NCI-H345 (cell line): ENCODE measurements at regions not wholly inside any gene's neighbourhood (a gene's known extent, or its start where the extent isn't known, plus 50 kb on each side); places are given as distances from the start of the nearest gene placed in this dataset.
A peak's percentile ranks its signal among the peaks of the same experiment; 100 is the strongest.

Experiments used
- DNase-seq: peaks from one replicate; lab custom pipeline; 2025; lab: John Stamatoyannopoulos, UW

DNA sequence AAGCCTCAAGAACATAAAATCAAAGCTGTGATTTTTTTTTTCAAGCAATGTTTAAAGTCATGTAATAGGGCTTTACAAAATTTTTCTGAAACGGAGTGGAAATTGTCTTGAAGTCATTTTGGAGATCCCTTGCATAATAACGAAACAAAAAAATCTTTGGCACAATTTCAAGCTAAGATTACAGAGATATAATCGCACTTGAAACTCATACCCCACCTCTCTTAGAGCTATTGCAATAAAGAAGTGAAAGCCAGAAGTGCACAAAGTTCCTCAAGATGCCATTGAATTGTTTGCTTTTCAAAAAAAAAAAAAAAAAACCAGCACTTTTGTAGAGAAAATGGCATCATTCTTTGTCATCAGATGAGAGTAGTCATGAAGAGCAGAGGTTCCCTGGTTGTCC is 152.3 kb downstream of the PAX3 start:
- DNase-seq, result no peak

DNA sequence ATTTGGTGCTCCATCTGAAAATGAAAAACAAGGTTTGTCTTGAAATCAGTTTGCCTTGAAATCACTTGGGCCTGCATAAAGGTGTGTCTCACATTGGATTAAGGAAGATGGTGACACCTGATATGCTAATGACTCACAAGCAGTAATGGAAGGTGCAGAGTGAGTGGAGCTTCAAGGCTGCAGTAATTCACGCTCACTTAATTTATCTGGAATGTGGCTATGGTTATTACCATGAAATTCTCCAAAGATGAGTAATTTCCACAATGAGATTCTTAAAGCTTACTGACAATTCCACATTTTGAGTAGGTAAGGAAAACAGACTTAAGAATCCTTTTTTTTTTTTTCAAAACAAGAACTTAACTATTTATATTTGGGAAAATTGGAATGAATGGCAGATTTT is 156.8 kb downstream of the PAX3 start:
- no peak for DNase-seq

DNA sequence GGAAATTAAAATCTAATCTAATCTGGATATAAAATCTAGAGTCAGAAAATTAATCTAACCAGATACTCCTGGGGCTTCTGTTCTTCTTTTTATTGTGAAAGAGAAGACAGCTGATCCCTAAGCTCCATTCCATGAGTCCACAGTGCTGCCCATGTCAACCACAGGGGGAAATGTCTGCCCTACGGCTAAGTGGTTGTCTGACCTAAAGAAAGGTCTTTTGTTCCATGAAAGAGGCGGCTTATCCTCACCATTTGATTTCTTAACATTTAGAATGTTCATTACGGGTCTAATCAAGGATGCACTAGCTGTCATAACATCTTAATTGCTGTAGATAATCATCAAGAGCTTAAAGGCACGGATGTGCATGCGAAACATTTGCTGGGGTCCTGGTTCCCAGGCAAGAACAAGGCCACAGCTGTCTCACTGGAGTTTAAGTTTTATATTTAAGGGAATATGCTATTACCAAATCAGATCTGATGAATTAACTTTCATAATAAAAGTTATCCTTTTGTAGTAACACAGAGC is 162.6 kb downstream of the PAX3 start:
- no peak for DNase-seq

DNA sequence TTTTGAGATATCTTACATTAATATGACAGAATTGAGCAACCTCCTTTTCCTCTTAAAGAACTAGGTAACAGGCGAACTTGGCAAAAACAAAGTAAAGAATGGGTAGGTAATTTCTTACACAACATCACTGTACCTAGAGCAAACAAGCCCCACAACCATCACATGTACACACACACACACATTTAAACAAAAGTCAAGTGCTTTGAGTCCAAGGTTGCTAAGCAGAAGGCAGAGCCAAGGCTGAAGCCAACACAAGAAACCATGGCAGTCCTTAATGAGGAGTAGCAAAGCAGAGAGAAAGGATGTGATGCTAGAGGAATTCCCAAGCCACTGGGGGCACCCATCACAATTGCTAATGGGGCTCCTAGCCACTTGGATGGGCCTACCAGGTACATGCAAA is 164.1 kb downstream of the PAX3 start:
- no peak for DNase-seq

DNA sequence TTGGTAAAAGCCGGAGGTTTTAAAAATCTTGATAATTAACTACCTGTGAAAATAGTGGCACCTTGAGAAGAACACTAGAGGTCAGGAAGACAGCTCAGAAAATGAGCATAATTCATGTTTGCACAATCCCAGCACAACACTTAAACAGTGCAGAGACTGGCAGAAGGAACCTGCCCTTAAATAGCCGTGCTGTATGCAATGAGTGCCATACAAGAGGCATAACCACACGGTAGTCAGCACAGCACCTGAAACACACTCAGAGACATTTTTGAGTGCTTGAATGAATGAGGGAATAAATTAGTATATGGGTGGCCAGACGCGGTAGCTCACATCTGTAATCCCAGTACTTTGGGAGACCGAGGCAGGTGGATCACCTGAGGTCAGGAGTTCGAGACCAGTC is 164.9 kb downstream of the PAX3 start:
- DNase-seq, result no peak

DNA sequence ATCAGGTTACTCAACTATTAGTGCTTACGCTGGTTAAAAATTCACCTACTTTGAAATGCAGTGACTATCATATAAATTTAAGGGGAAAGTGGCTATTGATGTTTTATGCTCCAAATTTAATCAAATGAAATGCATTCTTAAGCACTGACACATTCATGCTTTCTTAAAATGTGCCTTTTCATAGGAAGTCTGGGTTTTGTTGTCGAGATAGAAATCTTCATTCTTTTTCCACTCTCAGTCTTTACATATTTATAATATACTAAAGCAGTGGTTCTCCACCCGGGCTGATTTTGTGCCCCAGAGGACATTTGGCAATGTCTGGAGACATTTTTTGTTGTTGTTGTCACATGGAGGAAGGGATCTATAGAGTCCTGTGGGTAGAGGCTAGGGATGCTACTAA is 167.9 kb downstream of the PAX3 start:
- no peak for DNase-seq

DNA sequence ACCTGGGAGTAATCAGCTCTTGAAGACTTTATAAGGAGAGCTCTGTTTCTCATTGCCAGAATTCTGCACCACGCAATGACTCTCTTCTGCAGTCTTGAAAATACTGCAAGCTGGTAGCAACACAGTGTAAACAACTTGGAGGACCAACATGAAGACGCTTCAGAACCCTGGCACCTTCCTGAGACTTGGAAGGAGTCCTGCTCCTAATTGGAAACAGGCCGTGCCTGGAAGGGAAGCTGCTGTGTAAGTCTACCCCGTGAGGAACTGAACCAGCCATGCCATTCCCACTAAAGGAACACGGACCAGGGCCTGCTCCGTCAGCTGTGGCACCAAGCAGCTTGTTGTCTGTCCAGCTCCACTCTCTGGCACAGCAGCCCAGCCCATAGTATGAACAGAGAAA is 171.1 kb downstream of the PAX3 start:
- no peak for DNase-seq

DNA sequence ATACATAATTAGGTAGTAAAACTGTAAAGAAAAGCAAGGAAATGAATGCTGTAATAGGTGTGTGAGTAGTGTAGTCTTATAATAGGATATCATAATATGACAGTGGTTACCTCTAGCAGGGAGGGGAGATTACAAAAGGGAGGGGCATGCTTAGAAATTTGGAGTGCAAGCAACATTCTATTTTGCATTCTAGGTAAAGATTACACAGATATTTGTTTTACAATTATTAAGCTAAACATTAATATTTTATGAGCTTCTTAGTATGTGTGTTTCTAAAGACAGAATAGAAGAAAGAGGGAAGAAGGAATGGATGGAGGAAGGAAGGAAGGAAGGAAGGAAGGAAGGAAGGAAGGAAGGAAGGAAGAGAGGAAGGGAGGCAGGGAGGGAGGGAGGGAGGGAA is 177.9 kb downstream of the PAX3 start:
- no peak for DNase-seq

DNA sequence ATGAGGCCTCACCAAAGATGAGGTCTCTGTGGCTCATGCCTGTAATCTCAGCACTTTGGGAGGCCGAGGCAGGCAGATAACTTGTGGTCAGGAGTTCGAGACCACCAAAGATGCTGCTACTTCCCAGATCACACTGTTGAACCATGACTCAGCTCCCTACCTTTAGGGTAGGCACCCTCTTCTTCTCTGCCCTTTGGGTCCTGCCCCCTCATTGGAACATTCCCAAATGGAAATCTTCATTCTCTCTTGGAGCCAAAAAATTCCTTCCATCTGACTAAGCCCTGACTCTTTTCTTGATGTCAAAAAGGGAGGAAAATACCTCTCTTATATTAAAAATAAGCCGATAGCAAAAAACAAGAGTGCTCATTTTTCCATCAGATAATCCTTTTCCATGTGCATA is 183.5 kb downstream of the PAX3 start:
- DNase-seq, result no peak

DNA sequence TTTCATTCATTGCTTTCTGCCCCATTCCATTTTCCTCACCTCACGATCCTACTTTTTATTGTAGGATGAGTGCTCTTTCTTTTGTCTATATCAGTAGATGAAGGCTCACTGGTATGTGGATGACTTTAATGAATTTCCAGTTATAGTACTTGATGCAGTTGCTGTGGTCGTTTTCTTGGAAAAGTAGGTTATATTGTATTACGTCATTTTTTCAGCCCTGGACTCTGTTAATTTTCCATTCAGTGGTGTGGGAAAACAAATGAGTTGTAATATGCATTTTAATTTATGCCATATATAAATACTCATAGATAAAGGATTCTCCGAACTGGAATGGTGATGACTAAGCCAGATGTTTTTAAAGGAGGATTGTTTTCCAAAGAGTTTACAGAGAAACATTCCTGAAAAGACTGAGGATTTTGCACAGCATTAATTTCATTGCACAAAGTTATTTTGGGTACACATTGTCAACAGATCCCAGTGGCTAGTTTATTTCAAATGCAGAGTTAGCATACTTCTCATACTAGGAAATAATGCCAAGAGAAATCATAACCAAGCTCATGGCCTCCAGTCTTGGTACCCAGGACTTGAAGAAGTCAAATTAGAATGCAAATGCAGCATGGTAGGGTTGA is 189.7 kb downstream of the PAX3 start:
- no peak for DNase-seq

DNA sequence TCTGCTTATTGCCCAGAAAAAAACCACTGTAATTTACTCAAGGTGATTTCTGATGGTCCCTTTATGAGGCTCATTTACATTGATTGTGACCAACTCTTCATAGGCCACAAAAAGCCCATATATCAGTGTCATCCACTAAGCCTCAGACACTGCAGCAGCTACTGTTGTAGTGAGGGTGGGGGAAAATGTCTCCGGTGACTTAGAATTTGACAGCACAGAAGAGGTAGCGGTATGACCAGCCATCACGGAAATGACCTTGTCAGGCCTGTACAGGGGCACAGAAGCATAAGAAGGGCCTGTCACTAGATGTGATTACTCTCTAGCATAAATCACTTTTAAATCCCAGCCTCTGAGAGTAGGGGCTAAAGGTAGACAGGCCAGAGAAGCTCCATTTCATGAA is 190.3 kb downstream of the PAX3 start:
- DNase-seq, result no peak

DNA sequence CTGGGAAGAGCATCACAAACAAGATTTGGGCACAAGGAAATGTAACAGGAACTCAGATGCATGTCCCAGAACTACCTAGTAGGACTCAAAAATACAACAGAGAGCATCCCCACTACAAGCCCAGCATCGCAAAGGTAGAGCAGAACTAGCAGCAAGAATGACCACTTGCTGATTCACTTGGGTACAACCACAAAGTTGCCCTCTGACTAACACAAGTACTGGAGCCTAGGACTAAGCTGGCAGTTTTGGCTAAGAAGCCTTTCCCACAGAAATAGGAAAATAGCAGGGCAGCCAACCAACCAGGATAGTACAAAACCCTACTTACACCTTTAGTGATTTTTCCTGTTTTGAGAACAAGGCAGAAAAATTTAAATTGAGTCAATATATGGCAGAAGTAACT is 193.8 kb downstream of the PAX3 start:
- DNase-seq, result no peak

DNA sequence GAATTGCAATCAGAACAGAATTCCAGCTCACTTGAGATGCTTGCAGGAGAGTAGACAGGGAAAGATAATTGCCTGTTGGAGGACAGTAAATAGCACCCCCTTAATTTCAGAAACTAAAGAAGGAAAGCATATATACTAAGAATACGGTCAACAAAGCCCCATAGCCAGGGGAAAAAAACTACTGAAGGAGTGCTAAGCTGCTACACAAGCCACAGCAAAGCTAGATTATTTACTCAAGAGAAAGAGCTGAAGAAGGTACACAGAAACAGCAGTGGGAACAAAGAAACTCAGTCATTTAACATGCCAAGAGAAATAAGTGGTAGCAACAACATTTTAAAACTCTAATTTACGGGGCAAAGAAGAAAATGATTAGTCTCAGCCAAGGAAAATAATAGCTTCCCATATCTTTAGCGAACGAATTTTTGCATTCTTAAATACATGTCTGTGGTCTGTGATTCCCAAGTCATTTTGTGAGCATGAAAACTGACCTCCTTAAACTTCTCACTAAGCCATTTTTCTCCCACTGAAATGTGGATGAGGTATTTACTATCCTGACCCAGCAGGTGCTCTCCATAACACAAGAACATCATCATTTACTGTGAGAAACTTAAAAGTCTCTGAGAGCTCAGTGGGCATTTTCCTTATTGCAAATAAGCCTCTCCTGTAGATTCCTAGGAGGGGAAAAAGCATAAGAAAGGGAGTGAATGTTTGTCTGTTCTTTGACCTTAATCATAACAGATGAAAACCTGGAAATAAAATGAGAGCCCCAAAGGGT is 196.0 kb downstream of the PAX3 start:
- DNase-seq, result peak; percentile 25

DNA sequence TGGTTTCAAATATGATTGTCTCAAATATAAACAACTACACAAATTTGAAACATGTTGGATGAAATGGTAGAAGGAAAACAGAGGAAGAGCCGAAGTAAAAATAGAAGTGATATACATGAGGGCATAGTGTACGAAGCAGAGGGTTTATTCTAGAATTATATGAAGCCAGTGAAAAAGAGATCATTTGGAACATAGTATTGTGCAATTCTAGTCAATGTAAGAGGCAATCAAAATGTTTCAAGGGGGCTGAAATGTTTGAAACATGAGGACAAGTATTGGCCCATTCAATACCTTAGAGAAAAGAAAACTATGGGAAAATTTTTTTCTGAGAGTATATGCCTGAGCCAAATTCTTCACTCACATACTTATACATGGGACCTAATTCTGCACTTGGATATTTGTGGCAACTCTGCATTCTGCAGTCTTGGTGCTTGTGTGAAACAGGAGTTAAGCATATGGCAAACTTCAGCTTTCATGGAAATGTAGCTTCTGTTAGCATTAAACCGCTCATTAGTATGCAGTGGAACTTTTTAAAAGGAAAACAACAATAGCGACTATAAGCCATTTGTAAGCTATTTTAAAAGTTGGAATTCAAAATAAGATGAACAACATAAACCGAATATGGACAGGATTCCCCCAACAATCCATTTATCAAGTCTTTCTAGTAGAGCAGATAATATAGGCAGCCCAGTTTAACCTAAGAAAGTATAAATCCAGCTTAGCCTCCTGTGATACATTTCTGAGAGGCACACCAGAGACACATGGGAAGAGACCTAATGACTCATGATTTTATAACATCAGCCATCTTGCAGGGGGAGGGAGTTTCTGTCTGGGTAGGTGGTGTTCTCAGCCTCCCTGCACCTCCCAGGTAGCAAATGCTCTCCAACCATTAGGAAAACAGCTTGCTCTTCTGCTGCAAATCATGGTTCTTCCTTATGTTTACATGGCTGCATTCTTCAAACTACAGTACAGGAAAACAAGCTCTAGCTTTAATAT is 197.8 kb downstream of the PAX3 start:
- no peak for DNase-seq

DNA sequence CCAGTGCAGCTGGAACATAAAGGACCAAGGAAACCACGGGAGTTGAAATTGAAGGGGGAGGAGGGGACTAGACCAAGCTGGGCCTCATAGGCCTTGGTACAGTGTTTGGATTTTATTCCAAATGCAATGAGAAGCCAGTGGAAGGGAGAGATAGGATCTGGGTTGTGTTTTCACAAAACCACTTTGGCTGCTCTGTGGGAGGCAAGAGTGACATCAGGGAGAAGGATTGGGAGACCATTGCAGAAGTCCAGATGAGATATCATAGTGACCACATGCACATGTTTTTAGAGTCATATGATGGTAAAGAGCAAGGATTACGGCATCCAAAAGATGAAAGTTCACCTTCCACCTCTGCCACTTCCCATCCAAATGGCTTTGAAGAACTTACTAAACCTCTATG is 210.2 kb downstream of the PAX3 start:
- DNase-seq, result no peak

DNA sequence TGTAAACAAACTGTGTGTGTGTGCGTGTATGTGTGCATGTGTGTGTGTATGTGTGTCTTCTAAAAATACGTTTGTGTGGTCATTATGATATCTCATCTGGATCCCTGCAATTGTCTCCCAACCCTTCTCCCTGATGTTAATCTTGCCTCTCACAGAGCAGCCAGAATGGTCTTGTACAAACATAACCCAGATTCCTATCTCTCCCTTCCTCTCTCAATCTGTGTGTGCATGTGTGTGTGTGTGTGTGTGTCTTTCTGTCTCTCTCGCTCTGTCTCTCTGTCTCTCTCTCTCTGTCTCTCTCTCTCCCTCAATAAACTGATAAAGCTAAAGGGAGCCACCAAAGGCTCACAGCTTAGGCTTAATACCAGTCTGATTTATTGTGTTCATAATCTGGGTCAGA is 210.8 kb downstream of the PAX3 start:
- no peak for DNase-seq

DNA sequence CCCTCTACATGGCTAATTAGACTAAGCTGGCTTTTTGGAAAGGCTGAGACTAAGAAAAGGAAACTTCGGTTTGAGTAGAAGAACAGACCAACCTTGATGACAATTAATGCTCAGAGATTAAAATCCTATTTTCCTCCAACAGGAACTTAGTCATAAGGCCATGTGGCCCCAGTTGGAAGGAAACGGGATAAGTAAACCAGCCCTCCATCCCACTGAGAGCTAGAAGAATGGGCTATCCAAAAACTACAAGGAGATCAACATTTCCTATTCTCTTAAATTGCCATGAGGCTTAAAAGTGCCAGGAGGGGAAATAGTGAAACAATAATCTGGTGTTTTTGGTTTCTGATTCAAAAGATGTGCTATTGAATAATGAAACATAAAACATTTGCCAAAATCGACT is 216.6 kb downstream of the PAX3 start:
- DNase-seq, result no peak

DNA sequence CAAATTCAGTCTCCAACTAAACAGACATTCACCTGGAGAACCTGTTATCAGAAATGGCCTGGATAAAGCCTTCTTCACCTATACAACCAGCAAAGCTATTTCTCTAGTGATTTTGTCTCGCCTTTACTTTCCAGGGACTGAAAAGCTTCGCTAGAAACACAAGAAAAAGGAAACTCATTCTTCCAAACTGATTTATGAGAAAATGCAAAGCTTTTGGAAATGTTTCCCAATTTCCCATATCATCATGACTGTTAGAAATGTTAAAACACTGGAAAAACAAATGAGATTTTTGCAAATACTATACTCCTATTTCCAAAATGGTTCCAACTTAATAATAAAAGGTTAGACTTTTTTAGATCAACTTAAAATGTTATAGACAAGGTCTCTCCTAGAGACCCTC is 218.7 kb downstream of the PAX3 start:
- no peak for DNase-seq

DNA sequence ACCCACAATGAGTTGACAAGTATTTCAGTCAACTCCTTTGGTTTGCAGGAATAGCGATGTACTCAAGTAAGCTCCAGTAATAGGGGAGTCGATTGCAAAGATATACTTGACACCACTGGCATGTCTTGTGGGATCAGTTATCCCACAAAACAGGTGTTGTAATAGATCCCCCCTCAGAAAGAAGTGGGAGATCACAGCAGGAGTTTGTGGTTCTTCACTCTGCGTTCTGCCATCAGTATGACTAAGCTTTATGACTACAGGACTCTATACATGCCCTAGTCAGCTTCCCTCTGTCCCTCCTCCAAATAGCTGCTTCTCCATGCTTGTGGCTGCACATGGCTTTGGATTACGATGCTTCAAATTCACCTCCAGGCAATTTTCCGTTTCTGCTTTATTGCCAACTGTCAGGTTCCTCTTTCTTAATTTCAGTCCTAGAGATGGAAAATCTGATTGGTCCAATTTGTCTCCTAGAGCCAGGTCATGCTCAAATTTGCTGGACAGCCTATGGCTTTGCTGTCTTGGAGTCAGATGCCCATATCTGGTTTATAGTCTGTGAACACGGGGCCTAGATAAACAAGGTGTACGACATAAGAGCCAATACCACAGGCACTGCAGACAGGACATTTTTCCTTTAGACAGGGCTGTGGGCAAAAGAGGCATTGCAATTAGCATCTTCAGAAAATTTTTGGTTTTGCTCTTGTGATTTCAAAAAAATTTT is 221.7 kb downstream of the PAX3 start:
- DNase-seq, result no peak

DNA sequence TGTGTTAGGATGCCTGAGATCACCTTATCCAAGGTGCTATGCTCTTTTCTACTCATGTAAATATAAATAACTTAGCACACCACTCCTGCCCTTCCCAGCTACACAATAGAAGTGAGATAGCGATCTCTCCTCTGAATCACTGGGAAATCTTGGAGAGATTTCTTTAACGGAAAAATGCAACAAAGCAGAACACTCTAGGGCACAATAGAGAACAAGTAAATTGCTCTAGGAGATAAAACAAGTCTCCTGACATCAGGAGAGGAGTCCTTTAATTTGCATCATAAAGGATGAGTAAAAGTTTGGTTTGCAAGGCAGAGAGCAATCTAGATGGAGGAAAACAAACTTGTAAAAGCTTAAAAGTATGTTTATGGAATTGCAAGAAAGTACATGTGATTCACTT is 224.1 kb downstream of the PAX3 start:
- DNase-seq, result no peak

DNA sequence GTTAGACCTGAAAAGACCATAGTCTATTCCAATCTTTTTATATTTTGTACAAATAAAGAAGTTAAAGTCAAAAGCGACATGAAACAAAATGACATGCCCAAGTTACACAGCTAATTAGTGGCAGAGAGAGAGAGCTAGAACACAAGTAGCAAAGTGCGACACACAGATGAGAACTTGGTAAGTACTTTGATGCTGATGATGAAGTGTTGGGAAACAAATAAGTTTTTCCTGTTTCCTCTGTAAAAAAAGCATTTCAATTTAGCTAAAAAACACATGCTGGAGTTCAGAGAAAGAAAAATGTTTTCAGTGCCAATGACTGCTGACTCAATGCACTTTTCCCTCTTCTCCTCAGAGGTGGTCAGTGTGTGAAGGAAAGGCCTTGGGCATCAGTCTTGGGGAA is 226.9 kb downstream of the PAX3 start:
- no peak for DNase-seq

DNA sequence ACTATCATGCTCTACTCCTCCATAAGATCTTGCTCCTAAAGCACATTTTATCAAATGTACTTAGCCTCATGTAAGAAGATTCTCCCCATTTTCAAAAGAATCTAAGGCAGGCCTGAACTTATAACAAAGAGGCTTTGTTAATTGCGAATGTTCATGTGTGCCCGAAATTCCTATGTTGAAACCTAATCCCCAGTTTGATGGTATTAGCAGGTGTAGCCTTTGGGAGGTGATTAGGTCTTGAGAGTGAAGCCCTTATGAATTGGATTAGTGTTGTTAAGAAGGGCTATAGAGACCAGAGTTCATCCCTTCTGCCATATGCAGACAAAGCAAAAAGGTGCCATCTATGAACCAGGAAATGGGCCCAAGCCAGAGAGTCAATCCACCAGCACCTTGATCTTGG is 234.5 kb downstream of the PAX3 start:
- no peak for DNase-seq
